Neural crest cell (in vitro differentiated cells): ENCODE measurements at regions not wholly inside any gene's neighbourhood (a gene's known extent, or its start where the extent isn't known, plus 50 kb on each side); places are given as distances from the start of the nearest gene placed in this dataset.

ENCODE experiments used
- DNase-seq: peaks from one replicate; pipeline ENCODE4 v3.0.0; 2021; ENCODE audit warnings: low read depth, mixed read lengths, low spot score
- H3K27ac Mint-ChIP-seq: one replicate; pipeline ENCODE4 v1.8.0; 2021; ENCODE audit warnings: mild to moderate bottlenecking, mixed read lengths; ENCODE audit not compliant: unreplicated experiment
- H3K27me3 Mint-ChIP-seq: 2 replicates; pipeline ENCODE4 v1.8.0; 2021; ENCODE audit warnings: low read depth, mild to moderate bottlenecking, mixed read lengths
- H3K36me3 Mint-ChIP-seq: 2 replicates; pipeline ENCODE4 v1.8.0; 2021; ENCODE audit warnings: low read depth, mild to moderate bottlenecking, mixed read lengths
- H3K4me1 Mint-ChIP-seq: 2 replicates; pipeline ENCODE4 v1.8.0; 2021; ENCODE audit warnings: mixed read lengths
- H3K4me3 Mint-ChIP-seq: one replicate; pipeline ENCODE4 v1.8.0; 2021; ENCODE audit warnings: mild to moderate bottlenecking, mixed read lengths
- H3K9me3 Mint-ChIP-seq: 2 replicates; pipeline ENCODE4 v1.8.0; 2021; ENCODE audit warnings: mixed read lengths
- CTCF ChIP-seq: fragments of 200-600 bp; sonication (generic); conservative IDR thresholded peaks from 2 replicates; pipeline ENCODE4 v1.5.0; 2021; ENCODE audit warnings: antibody characterized with exemption, mild to moderate bottlenecking

- no peaks in the 10 kb centered on the region for H3K4me1 Mint-ChIP-seq
- no peaks in the 10 kb centered on the region for H3K36me3 Mint-ChIP-seq
- no peaks in the 10 kb centered on the region for H3K27me3 Mint-ChIP-seq
- no peak for TF ChIP-seq CTCF
- no peak overlapping the region for H3K4me3 Mint-ChIP-seq
- H3K9me3 Mint-ChIP-seq, result no peaks in the 10 kb centered on the region
- H3K27ac Mint-ChIP-seq, result no peak overlapping the region
- DNase-seq, result no peak
Measured at GRCh38 chr14:86955771-86956354, 1037.1 kb downstream of the GALC start.

GRCh38 chr14:86954623-86955022 lies 1038.4 kb downstream of the GALC start:
- TF ChIP-seq CTCF, result no peak
- no peak for DNase-seq

GRCh38 chr14:86946446-86946845 lies 1046.5 kb downstream of the GALC start:
- no peaks in the 10 kb centered on the region for H3K4me1 Mint-ChIP-seq
- no peak for DNase-seq
- H3K27ac Mint-ChIP-seq, result no peak overlapping the region
- H3K36me3 Mint-ChIP-seq, result no peaks in the 10 kb centered on the region
- no peaks in the 10 kb centered on the region for H3K9me3 Mint-ChIP-seq
- H3K4me3 Mint-ChIP-seq, result no peak overlapping the region
- no peak for TF ChIP-seq CTCF
- peaks cover 3% of the 10 kb centered on the region for H3K27me3 Mint-ChIP-seq

More at GRCh38 chr14:86954623-86955022, 1038.4 kb downstream of the GALC start:
- no peaks in the 10 kb centered on the region for H3K9me3 Mint-ChIP-seq
- H3K27me3 Mint-ChIP-seq, result no peaks in the 10 kb centered on the region
- H3K36me3 Mint-ChIP-seq, result no peaks in the 10 kb centered on the region
- no peaks in the 10 kb centered on the region for H3K4me1 Mint-ChIP-seq
- no peak overlapping the region for H3K4me3 Mint-ChIP-seq
- no peak overlapping the region for H3K27ac Mint-ChIP-seq

- DNase-seq, result no peak
- Mint-ChIP-seq H3K27me3 (peaks cover 3% of the 10 kb centered on the region), H3K27ac (no peak overlapping the region), H3K9me3 (no peaks in the 10 kb centered on the region), H3K4me3 (no peak overlapping the region), H3K36me3 (no peaks in the 10 kb centered on the region), H3K4me1 (no peaks in the 10 kb centered on the region)
- TF ChIP-seq CTCF, result no peak
Measured at GRCh38 chr14:86944434-86944833, 1048.5 kb downstream of the GALC start.

- Mint-ChIP-seq H3K4me3 (no peak overlapping the region), H3K27ac (no peak overlapping the region)
Measured at GRCh38 chr14:86943391-86944365, 1049.3 kb downstream of the GALC start.

More at GRCh38 chr14:86943391-86944365, 1049.3 kb downstream of the GALC start:
- H3K4me1 Mint-ChIP-seq, result no peaks in the 10 kb centered on the region
- peaks cover 3% of the 10 kb centered on the region for H3K27me3 Mint-ChIP-seq
- no peaks in the 10 kb centered on the region for H3K9me3 Mint-ChIP-seq
- no peak for DNase-seq
- TF ChIP-seq CTCF, result no peak
- no peaks in the 10 kb centered on the region for H3K36me3 Mint-ChIP-seq
